Esophagus squamous epithelium (tissue), 5 donors: ENCODE measurements at regions not wholly inside any gene's neighbourhood (a gene's known extent, or its start where the extent isn't known, plus 50 kb on each side); places are given as distances from the start of the nearest gene placed in this dataset.
"Not testable (repeated sequence)": the region's sequence is repeated elsewhere in the genome, so short reads cannot be mapped to it uniquely, and the experiment has no call there.

Experiments used
- DNase-seq: peaks from one replicate; lab custom pipeline; 2025; lab: John Stamatoyannopoulos, UW
- H3K27ac ChIP-seq, 4 donors: fragments of 200-600 bp; sonication (generic); one replicate each; pipeline ENCODE4 v1.5.1; 2016 to 2019; ENCODE audit warnings: mild to moderate bottlenecking in 1 of 4
- H3K27me3 ChIP-seq, 4 donors: fragments of 200-600 bp; sonication (generic); 1 replicate in 3 of 4; 2 replicates in 1 of 4; pipeline versions ENCODE4 v1.5.1 to v1.6.0; 2017 to 2021; ENCODE audit warnings: antibody characterized with exemption in 1 of 4
- H3K36me3 ChIP-seq, 3 donors: fragments of 200-600 bp; sonication (generic); one replicate each; pipeline ENCODE4 v1.5.1; 2016 to 2019
- H3K4me1 ChIP-seq, 3 donors: fragments of 200-600 bp; sonication (generic); one replicate each; pipeline ENCODE4 v1.5.1; 2017 to 2019
- H3K4me3 ChIP-seq, 4 donors: fragments of 200-600 bp; sonication (generic); 1 replicate in 3 of 4; 2 replicates in 1 of 4; pipeline ENCODE4 v1.5.1; 2016 to 2019; ENCODE audit warnings: mild to moderate bottlenecking in 2 of 4, moderate library complexity in 1 of 4
- H3K9me3 ChIP-seq, 3 donors: fragments of 200-600 bp; sonication (generic); one replicate each; pipeline ENCODE4 v1.5.1; 2016 to 2019
- POLR2A ChIP-seq, 4 donors: fragments of 450-650 bp; IDR thresholded peaks; one replicate each; pipeline ENCODE4 v1.6.1; 2017; ENCODE audit warnings: antibody characterized with exemption in 4 of 4, mild to moderate bottlenecking in 4 of 4, moderate library complexity in 3 of 4
- WGBS, 2 donors: methylation state at CpG; one replicate each; pipeline ENCODE4 v1.1.5; 2018; 5-methylcytosine and 5-hydroxymethylcytosine counted together
- intact Hi-C: fragments of 100-400 bp; cut with DNase I; formaldehyde crosslinking; loops from one replicate; pipeline ENCODE4 v1.15.0; 2022
- TF ChIP-seq, protein P1 (sequence below), 6 experiments: fragments of 450-650 bp in 4 of 6; fragments of 200-600 bp in 2 of 6; sonication (generic) in 2 of 6; IDR thresholded peaks; one replicate each; pipeline ENCODE4 v1.5.1; 2016 to 2019; ENCODE audit warnings: antibody characterized with exemption in 6 of 6, mild to moderate bottlenecking in 4 of 6, moderate library complexity in 4 of 6
- donor health status: DM: yes; HTN: yes; CAD: no.

DNA sequence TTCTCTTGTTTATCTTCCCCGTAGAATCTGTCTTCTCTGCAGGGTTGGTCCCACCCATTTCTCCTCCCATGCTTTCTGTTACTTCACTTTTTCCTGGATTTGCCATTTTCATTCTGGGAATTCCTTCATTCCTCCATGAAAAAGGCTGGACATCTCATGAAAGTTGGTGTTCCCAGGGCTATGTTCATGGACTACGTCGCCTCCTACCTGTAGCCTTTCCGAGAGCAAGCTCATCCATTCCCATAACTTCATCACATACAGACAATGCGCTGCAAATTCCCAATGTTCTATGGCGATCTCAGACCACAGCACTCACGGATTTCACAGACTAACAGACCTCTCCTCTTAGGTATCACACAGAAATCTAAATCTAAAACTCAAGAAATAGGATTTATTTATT is 217.1 kb downstream of the EXOC5 start:
- Histone ChIP-seq H3K4me1 (no peaks in the 10 kb centered on the region), H3K27ac (no peak overlapping the region), H3K9me3 (no peaks in the 10 kb centered on the region), H3K27me3 (peaks cover 0 to 23% (median 0%) of the 10 kb centered on the region in 4 donors), H3K36me3 (no peaks in the 10 kb centered on the region), H3K4me3 (no peak overlapping the region)
- DNase-seq, result no peak
- 74 to 76% methylated on average over 7 of the region's 7 CpGs for WGBS, 2 donors
- TF ChIP-seq, protein P1, sequence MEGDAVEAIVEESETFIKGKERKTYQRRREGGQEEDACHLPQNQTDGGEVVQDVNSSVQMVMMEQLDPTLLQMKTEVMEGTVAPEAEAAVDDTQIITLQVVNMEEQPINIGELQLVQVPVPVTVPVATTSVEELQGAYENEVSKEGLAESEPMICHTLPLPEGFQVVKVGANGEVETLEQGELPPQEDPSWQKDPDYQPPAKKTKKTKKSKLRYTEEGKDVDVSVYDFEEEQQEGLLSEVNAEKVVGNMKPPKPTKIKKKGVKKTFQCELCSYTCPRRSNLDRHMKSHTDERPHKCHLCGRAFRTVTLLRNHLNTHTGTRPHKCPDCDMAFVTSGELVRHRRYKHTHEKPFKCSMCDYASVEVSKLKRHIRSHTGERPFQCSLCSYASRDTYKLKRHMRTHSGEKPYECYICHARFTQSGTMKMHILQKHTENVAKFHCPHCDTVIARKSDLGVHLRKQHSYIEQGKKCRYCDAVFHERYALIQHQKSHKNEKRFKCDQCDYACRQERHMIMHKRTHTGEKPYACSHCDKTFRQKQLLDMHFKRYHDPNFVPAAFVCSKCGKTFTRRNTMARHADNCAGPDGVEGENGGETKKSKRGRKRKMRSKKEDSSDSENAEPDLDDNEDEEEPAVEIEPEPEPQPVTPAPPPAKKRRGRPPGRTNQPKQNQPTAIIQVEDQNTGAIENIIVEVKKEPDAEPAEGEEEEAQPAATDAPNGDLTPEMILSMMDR (IDR thresholded peaks at IDR 0.05), result no peak
- TF ChIP-seq POLR2A (IDR thresholded peaks at IDR 0.05), result no peak
- intact Hi-C loops, result no loop called here

DNA sequence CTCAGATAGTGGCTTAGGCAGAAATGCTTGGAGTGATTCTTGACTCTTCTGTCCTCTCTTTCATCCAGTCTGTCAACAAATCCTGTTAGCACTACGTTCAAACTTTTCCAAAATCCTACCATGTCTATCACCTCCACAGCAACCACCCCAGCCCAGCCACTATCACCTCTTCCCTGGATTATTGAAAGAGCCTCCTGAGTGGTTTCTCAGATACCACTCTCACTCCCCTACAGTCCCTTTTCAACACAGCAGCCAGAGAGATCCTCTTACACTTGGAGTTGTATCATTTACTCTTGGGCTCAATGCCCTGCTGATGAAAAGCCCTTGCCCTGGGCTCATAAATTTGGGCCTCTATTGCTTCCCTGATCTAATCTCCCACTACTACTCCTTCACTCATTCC is 218.9 kb downstream of the EXOC5 start:
- Histone ChIP-seq H3K36me3 (no peaks in the 10 kb centered on the region), H3K27ac (no peak overlapping the region), H3K4me1 (no peaks in the 10 kb centered on the region), H3K27me3 (peaks cover 0 to 17% (median 0%) of the 10 kb centered on the region in 4 donors), H3K9me3 (no peaks in the 10 kb centered on the region), H3K4me3 (no peak overlapping the region)
- intact Hi-C loops, result no loop called here
- 16 to 38% methylated on average over 1 of the region's 1 CpG for WGBS, 2 donors
- TF ChIP-seq POLR2A (IDR thresholded peaks at IDR 0.05), result no peak
- TF ChIP-seq, protein P1 (IDR thresholded peaks at IDR 0.05), result no peak
- DNase-seq, result no peak

DNA sequence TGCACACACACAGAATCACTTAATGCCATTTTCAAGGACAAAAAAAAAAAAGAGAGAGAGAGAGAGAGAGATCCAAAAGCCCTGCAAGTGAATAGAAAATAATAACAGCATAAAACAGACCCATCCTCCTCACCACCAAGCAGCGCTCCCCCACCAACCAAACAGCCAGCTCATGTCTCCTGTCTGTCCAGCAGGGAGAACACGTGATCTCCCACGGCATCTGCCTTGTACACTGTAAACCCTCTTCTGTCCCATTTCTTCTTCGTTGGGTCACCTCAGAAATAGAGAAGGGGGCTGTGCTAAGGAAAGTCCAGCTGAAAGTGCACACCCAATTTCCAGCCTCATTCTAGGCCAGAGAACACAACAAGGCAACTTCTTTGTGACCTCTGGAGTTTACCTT is 222.5 kb downstream of the EXOC5 start:
- TF ChIP-seq, protein P1 (IDR thresholded peaks at IDR 0.05), result no peak
- TF ChIP-seq POLR2A (IDR thresholded peaks at IDR 0.05), result no peak
- WGBS, 2 donors, result 61 to 69% methylated on average over 4 of the region's 4 CpGs
- Histone ChIP-seq H3K9me3 (no peaks in the 10 kb centered on the region), H3K4me1 (no peaks in the 10 kb centered on the region), H3K27me3 (peaks cover 0 to 4% (median 0%) of the 10 kb centered on the region in 4 donors), H3K36me3 (no peaks in the 10 kb centered on the region), H3K27ac (no peak overlapping the region), H3K4me3 (no peak overlapping the region)
- intact Hi-C loops, result no loop called here
- DNase-seq, result no peak

DNA sequence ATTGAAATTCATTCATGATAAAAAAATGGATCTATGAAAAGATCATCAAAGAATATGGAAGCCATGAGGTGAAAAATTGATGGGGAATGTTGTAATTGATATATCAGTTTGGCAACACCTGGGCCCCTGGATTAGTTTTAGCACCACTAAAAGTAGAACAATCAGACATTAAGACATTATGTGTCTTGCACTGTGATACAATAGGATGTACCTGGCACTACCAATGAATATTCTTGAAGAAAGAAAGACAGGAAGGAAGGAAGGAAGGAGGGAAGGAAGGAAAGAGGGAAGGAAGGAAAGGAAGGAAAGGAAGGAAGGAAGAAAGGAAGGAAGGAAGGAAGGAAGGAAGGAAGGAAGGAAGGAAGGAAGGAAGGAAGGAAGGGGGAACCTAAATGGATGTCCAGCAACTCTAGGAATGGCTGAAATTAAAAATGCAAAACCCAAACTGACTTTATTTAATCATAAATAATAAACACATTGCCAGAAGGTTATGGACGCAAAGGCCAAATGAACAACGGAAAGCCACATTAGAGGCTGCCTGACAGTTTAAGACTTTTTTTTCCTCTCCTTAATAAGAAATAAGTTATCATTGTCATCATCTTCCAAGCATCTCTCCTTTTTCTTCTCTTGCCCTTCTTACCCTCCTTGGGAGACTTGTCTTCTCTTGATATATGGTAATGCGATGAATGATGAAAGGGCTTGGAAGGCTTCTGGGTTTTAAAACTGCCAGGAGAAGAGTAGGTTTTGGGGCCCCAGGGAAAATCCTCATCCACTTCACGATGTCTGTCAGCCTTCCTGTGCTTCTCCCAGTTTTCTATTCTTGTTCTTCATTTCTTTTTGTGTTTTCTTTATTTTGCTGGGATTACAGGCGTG is 224.4 kb downstream of the EXOC5 start:
- H3K27me3 ChIP-seq, H3K27ac ChIP-seq, H3K4me3 ChIP-seq, H3K4me1 ChIP-seq, H3K9me3 ChIP-seq, DNase-seq, H3K36me3 ChIP-seq, intact Hi-C loops: not testable (repeated sequence)
- 60 to 84% methylated on average over 5 of the region's 5 CpGs for WGBS, 2 donors

DNA sequence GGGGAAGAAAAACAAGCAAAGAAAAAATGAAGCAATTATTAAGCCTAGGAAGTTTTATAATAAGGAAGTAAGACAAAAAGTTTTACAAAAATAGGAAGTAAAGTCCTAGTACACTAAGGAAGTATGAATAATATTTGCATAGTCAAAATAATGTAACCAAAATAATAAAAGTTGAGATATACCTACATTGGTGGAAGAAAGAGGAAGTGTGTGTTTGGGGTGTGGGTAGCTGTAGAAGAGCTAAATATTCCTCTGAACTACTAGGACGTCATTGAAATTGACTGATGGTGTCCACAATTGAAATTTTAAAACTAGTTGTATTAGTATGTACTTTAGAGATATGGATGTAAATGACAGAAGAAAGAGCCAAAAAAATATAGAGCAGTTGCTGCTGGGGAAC is 228.4 kb upstream of the OTX2 start:
- WGBS, 2 donors, result 5 to 28% methylated on average over 1 of the region's 1 CpG
- H3K4me3 ChIP-seq, result no peak overlapping the region
- no peak overlapping the region for H3K27ac ChIP-seq
- intact Hi-C loops, result no loop called here
- H3K9me3 ChIP-seq, result no peaks in the 10 kb centered on the region
- H3K27me3 ChIP-seq, result no peaks in the 10 kb centered on the region
- DNase-seq, result no peak
- H3K36me3 ChIP-seq, result no peaks in the 10 kb centered on the region
- TF ChIP-seq, protein P1 (IDR thresholded peaks at IDR 0.05), result no peak
- no peak for TF ChIP-seq POLR2A (IDR thresholded peaks at IDR 0.05)
- no peaks in the 10 kb centered on the region for H3K4me1 ChIP-seq
